Pons (tissue), 1 donor: ENCODE measurements at regions not wholly inside any gene's neighbourhood (a gene's known extent, or its start where the extent isn't known, plus 50 kb on each side); places are given as distances from the start of the nearest gene placed in this dataset.
"Not testable (repeated sequence)": the region's sequence is repeated elsewhere in the genome, so short reads cannot be mapped to it uniquely, and the experiment has no call there.

Source experiments
- DNase-seq: peaks from one replicate; pipeline ENCODE4 v3.0.0-alpha.2; 2016; ENCODE audit warnings: low spot score

DNA sequence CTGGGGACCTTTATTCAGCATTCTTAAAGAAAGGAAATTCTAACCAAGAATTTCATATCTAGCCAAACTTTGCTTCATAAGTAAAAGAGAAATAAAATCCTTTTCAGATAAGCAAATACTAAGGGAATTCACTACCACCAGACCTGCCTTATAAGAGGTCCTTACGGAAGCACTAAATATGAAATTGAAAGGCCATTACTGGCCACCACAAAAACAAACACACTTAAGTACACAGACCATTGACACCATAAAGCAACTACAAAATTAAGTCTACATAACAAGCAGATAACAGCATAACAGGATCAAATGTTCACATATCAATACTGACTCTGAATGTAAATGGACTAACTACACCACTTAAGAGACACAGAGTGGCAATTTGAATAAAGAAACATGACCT is 361.4 kb upstream of the POU5F2 start:
- no peak for DNase-seq

DNA sequence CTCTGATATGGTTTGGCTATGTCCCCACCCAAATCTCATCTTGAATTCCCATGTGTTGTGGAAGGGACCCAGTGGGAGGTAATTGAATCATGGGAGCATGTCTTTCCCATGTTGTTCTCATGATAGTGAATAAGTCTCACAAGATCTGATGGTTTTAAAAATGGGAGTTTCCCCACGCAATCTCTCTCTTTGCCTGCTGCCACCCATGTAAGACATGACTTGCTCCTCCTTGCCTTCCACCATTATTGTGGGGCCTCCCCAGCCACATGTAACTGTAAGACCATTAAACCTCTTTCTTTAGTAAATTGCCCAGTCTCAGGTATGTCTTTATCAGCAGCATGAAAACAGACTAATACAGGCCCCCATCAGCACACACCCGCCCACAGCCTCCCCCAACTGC is 356.0 kb upstream of the POU5F2 start:
- not testable (repeated sequence) for DNase-seq

DNA sequence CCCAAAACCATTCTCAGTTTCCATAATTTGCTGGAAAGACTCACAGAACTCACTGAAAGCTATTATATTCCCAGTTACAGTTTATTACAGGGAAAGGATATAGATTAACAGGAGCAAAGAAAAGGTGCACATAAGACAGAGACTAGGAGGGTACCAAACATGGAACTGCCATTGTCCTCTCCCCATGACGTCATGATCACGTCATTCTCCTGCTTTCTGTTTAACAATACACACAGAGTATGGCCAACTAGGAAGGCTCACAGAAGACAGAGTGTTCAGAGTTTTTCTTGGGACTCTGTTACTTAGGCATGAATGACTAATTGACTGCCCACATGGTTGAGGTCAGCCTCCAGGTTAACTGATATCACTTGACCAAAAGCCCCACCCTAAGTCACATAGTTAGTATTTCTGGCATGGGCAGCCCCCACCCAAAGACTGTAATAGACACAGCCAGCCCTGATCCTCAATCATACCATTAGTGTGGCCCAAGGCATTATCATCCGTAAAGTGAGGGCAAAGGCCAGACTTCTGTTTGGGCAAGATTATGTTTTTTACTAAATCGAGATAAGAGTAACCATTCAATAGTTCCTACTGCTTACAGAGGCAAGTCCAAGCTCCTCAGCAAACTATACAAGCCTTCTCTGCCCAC is 353.5 kb upstream of the POU5F2 start:
- DNase-seq = no peak

DNA sequence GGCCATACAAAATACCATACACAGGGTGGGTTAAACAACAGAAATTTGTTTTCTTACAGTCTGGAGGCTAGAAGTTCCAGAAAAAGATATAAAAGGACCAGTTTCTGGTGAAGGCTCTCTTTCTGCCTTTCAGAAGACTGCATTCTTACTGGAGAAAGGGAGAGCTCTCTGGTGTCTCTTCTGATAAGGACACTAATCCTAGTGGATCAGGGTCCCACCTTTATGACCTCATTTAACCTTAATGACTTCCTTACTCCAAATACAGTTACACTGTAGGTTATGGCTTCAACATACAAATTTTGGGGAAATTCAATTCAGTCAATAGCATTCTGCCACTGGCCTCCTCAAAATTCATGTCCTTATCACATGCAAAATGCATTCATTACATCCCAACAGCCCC is 351.9 kb upstream of the POU5F2 start:
- DNase-seq = no peak

DNA sequence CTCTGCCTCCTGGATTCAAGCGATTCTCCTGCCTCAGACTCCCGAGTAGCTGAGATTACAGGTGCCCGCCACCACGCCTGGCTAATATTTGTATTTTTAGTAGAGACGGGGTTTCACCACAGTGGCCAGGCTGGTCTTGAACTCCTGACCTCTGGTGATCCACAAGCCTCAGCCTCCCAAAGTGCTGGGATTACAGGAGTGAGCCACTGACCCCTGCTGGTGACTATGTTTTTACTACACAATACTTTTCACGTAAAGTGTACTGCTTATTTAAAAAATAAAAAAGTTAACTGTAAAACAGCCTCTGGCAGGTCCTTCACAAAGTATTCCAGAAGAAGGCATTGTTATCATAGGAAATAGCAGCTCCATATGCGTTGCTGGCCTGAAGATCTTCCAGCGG is 345.2 kb upstream of the POU5F2 start:
- not testable (repeated sequence) for DNase-seq

DNA sequence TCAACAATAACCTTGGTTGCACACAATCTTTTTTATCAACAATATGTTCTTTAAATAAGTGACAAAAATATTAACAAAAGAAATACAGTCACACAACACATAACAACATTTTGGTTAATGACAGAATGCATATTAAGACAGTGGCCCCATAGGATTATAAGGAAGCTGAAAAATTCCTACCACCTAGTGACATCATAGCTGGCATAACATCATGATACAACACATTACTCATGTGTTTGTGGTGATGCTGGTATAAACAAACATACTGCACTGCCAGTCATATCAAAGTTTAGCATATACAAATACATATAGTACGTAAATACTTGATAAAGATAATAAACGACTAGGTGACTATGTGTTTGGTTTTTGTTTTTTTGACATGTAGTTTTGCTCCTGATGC is 344.8 kb upstream of the POU5F2 start:
- no peak for DNase-seq

DNA sequence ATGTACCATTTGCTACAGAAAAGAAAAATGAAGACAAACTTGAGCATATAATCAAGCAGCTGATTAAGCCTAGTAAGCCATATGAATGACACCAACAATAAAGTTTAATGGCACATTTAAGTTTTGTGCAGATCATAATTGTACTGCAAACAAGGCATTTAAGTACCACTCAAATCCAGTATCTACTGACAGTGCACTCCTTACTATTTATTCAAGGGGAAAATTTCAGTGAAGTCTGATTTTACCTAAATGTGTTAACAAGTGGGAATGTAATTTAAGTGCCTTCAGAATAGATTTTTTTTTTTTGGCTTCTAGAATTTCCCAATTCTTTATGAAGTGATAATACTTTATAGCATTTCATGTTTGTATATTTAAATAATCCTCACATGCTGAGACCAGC is 341.0 kb upstream of the POU5F2 start:
- no peak for DNase-seq

DNA sequence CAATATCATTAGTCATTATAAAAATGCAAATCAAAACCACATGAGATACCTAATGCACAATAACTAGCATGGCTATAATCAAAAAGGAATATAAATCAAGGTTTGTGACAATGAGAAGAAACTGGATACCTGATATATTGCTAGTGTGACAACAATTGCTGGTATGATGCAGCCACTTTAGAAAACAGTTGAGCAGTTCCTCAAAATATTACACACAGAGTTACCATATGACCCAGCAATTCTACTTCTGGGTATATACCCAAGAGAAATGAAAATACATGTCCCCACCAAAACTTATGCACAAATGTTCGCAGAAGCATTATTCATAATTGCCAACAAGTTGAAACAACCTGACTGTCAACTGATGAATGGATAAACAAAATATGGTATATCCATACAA is 339.7 kb upstream of the POU5F2 start:
- no peak for DNase-seq

DNA sequence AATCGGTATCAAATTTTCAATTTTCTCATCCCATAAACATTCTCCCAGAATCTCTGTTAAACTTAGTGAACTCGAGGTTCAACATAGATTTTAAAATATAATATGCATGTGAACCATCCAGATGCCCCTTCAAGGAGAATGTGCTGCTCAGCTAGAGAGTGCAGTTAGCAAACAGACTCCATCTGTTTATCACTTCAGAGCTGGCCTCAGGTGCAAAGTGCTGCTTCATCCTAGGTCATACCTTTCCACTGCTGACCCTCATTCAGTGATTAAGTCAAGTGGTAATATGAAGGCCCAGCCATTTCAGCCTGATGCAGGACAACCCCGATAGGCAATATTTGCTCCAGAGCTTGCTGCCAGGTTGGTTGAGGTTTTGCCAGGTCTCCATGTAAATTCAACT is 339.0 kb upstream of the POU5F2 start:
- DNase-seq = no peak

DNA sequence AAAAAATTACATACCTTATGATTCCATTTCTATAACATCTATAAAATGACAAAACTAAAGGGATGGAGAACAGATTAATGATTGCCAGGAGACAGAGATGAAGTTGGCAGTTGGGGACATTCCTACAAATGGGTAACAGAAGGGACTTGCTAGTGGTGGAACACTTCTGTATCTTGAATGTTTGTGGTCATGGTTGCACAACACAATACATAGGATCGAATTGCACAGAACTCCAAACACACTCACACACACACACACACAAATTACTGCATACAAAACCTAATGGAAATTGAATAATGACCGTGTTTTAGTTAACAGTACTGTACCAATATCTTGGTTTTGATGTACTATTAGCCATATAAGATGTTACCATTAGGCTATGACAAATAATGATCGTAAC is 330.7 kb upstream of the POU5F2 start:
- DNase-seq = no peak

DNA sequence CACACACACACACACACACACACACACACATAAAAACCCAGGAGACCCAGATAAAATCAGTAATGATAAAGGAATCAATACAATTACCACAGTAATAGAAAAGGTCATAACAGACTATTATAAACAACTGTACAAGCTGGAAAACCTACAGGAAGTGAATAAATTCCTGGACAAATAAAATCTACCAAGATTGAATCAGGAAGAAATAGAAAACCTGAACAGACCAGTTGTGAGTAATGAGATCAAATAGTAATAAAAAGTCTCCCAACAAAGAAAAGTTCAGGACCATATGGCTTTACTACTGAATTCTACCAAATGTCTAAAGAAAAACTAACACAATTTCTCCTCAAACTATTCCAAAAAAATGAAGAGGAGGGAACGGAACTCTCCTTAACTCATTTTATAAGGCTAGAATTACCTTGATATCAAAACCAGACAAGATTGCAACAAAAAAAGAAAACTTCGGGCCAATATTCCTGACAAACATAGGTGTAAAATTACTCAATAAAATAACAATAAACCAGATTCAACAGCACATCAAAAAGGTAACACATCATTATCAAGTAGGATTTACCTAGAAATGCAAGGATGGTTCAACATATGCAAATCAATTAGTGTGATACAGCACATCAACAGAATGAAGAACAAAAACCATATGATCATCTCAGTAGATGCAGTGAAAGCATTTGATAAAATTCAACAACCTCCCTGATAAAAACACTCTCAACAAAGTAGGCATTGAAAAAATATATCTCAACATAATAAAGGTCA is 325.2 kb upstream of the POU5F2 start:
- no peak for DNase-seq

DNA sequence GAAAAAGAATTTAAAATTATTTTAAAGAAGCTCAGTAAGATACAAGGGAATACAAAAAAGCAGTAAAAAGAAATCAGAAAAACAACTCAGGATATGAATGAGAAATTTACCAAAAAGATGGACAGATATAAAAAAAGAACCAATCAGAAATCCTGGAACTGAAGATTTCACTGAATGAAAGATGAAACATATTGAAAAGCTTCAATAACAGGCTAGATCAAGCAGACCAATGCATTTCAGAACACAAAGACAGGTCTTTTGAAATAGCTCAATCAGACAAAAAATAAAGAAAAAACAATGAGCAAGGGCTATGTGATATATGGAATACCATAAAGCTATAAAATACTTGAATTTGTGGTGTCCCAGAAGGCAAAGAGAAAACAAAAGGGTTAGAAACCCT is 322.6 kb upstream of the POU5F2 start:
- DNase-seq = no peak

DNA sequence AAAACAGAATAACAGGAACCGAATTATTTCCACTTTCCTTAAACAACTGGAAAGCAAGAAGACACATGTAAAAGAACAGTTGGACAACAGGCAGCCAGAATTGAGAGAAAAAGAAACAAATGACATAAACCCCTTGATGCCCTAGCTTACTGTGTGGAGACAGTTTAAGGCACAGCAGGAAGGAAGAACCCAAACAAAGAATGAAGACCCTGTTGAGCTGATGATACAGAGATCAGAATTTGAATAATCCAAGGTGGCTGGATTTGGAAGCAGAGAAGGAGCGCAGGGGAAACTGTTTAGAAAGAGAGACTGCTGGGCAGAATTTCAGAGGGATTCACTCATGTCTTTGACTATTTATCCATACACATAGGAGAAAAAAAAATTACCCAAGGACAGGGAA is 316.3 kb upstream of the POU5F2 start:
- no peak for DNase-seq

DNA sequence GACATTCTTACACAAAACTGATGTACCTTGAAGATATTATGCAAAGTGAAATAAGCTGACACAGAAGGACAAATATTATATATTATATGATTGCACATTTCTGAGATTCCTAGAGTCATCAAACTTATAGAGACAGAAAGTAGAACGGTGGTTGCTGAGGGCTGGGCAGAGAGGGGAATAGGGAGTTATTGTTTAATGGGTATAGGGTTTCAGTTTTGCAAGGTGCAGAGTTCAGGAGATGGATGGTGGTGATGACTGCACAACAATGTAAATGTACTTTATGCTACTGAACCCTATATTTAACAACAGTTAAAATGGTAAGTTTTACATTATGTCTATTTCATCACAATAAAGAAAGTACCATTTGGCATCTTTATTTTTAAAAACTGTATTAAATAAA is 315.8 kb upstream of the POU5F2 start:
- DNase-seq = no peak

DNA sequence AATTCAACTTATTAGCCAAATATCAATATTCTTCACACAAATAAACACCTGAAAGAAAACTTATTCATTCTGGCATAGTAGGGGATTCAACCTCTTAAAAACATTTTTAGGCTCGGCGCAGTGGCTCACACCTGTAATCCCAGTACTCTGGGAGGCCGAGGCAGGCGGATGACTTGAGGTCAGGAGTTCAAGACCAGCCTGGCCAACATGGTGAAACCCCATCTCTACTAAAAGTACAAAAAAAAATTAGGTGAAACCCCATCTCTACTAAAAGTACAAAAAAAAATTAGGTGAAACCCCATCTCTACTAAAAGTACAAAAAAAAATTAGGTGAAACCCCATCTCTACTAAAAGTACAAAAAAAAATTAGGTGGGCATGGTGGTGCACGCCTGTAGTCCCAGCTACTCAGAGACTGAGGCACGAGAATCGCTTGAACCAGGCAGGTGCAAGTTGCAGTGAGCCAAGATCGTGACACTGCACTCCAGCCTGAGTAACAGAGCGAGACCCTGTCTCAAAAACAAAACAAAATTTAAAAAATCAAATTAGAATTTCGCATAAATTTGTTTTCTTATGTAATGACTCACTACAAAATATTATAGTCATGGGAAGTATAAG is 308.0 kb upstream of the POU5F2 start:
- not testable (repeated sequence) for DNase-seq

DNA sequence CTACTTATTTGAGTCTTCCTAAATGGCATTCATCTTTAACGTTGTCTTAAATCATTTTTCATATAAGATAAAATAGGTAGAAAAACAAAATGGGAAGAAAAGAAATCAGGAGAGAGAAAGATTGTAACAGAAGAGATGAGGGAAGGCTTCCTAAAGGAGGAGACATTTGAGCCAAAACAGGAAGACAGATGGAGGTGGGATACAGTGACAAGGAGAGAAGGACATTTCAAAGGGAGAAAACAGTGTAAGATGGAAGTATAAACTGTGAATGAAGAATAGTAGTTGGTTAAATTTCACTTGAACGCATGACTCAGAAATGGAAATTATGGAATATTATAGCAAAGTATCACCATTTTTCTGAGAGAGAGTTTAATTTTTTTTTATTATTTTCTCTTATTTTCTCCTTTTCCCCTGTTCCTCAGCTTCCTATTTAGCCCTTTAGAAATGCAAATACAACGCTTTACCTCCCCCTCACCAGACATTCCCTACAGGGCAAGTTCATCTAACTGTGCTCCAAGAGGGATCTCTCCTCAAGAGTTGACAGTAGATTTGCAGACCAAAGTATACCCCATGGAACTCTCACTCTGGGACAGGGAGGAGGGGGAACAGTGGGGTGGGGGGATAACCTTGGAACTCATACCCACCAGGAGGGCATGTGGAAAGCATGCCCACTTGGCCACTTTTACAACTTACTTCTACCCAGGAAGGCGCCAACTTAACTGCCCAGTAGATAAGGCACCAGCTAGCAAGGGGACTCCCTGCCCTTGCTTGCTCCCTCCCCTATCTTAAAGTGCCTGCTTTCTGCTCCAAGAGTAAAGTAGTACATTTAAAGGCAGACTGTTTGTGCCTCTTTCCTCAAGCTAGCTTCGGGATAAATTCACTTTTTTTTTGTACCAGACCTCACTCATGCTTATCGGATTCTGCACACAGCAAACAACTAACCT is 304.7 kb upstream of the POU5F2 start:
- no peak for DNase-seq

DNA sequence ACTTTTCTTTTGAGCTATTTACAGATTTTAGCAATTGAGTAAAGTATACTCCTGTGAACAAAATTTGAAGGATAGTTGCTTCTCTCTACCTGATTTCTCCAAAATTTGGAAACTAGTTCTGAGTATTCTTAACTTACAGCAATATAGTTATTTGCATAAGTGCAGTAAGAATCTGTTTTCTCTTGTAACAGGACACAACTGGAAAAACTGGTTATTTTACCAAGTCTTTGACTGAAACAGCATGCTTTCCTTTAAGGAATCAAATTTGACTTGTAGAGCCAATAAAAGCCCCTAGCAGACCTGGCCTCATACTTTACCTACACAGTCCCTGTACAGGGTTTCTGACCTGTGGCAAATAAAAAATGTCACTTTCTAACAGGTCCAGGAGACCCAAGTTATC is 301.9 kb upstream of the POU5F2 start:
- DNase-seq = no peak

DNA sequence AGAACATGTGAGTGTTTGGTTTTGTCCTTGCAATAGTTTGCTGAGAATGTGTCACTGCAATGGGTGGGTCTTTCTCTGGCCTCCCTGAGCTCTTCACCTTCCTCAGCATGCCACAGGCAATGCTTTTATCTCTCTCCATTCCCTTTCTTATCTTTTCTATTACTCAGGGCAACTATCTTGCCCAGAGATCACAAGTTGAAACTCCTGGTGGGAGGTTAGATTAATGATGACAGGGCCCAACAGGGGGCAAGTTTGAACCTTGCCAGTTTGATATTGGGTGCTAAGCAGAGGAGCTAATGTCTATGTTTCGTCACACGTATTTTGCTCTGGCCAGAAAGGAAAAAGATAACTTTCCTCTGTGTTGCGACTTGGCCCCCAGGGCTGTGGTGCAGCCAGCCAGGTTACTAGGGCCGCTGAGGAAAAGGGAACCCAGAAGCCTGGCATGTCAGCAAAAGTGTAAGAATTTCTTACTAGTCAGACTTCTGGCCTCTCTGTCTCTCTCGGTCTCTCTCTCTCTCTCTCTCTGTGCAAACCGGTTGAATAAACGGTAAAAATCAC is 299.3 kb upstream of the POU5F2 start:
- no peak for DNase-seq

DNA sequence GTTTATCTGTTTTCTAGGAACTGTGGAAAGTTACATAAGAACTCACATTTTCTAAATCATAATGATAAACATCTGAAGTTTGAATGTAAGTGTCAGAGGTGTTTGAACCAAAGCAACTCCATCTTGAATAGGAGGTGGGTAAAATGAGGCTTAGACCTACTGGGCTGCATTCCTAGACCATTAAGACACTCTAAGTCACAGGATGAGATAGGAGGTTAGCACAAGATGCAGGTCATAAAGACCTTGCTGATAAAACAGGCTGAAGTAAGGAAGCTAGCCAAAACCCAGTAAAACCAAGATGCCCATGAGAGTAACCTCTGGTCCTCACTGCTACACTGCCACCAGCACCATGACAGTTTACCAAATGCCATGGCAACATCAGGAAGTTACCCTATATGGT is 297.7 kb upstream of the POU5F2 start:
- DNase-seq = no peak

DNA sequence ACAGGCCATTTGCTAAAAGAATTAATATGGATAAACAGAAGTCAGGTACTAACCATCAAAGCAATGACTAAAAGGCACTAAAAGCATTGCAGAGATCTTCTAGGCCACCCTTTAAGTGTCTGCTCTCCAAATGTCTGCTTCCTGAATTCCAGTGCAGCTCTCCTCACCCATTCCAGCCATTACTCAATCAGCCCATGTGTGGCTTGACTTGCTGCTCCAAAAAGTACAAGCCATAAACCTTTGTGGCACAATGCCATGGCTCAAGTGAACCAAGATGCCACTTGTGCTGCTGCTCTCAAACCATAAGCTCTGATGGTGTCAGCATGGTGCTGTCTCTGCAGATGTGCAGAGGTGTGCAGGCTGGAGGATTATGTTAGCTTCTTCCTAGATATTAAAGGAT is 290.2 kb upstream of the POU5F2 start:
- no peak for DNase-seq

DNA sequence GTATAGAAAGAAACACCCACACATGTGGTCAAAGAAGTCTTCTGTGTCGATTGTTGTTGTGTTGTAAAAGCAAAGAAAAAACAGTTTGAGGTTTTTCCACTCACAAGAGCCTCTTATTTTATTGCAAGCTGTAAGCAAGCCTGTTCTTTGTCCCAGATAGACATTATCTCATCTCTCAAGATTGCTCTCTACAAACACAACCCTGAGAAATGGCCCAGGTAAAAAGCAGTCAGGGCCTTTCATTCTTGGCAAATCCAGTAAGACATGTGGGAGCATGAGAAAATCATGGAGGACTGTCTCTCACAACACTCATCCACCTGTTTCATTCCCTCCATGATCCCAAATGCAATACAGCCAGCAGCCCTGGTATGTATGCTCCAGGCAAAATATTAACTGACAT is 286.6 kb upstream of the POU5F2 start:
- DNase-seq = no peak

DNA sequence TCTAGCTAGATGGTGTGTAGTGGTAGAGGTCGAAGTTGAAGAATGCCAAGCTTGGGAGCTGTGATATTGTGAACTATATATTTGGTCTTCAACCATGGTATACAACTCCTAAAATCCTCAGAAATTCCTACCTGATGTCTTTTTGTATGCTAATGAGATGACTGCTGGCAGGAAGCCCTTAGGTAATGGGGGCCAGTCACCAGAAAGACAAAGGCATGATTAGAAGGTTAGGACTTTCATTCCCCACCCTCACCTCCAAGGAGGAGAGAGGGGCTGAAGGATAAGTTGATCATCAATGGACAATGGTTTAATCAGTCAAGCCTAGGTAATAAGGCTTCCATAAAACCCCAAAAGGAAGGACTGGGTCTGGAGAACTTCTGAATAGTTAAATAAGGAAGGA is 285.7 kb upstream of the POU5F2 start:
- DNase-seq = no peak
